IMR-90 (cell line): ENCODE measurements at regions not wholly inside any gene's neighbourhood (a gene's known extent, or its start where the extent isn't known, plus 50 kb on each side); places are given as distances from the start of the nearest gene placed in this dataset.

Source experiments
- ATAC-seq: fragments of 200-7000 bp; cut with Tn5 transposase; 2 replicates; pipeline ENCODE4 v1.9.1; 2020; ENCODE audit warnings: low read depth, mild to moderate bottlenecking, moderate library complexity
- BruUV-seq: library from RNA; stranded (reverse); fragments of 400-500 nt; replicated peaks from 2 replicates; lab custom pipeline; 2021; lab: Mats Ljungman, UMichigan
- CTCF ChIA-PET: fragments of 300-600 bp; formaldehyde crosslinking; extraction: SDS; loops from one replicate; lab custom pipeline; 2021; ENCODE audit warnings: antibody characterized with exemption; lab: Yijun Ruan, JAX
- POLR2A ChIA-PET: fragments of 300-600 bp; sonication (Branson Sonifier 250); formaldehyde crosslinking; loops from one replicate; lab custom pipeline; 2022; ENCODE audit warnings: antibody characterized with exemption; ENCODE audit not compliant: unreplicated experiment; lab: Charles Lee
- DNase-seq: peaks from one replicate; pipeline ENCODE4 v3.0.0; 2013
- H2AFZ ChIP-seq: replicated peaks from 2 replicates; pipeline ENCODE3; 2013; ENCODE audit warnings: low read length, mild to moderate bottlenecking; ENCODE audit not compliant: poor library complexity
- H2AK5ac ChIP-seq: 2 replicates; pipeline ENCODE4 v1.6.1; 2013; ENCODE audit warnings: low read depth, low read length, inconsistent platforms
- H2AK9ac ChIP-seq: replicated peaks from 2 replicates; pipeline ENCODE3; 2013; ENCODE audit warnings: mild to moderate bottlenecking, low read depth, low read length, moderate library complexity; ENCODE audit not compliant: poor library complexity
- H2BK120ac ChIP-seq: 2 replicates; pipeline ENCODE4 v1.6.1; 2013; ENCODE audit warnings: low read depth, low read length, inconsistent platforms
- H2BK15ac ChIP-seq: 3 replicates; pipeline ENCODE4 v1.6.1; 2013; ENCODE audit warnings: low read depth, low read length, inconsistent platforms
- H2BK20ac ChIP-seq: 2 replicates; pipeline ENCODE4 v1.6.1; 2013; ENCODE audit warnings: low read depth, mild to moderate bottlenecking, inconsistent platforms, low read length, moderate library complexity
- H2BK5ac ChIP-seq: 2 replicates; pipeline ENCODE4 v1.6.1; 2013; ENCODE audit warnings: mild to moderate bottlenecking, low read depth, low read length, inconsistent platforms; ENCODE audit not compliant: poor library complexity, severe bottlenecking
- H3K14ac ChIP-seq: replicated peaks from 2 replicates; pipeline ENCODE4 v1.6.1; 2013; ENCODE audit warnings: low read depth, low read length, inconsistent platforms
- H3K18ac ChIP-seq: 2 replicates; pipeline ENCODE4 v1.6.1; 2013; ENCODE audit warnings: low read depth, low read length, control low read depth
- H3K23ac ChIP-seq: 2 replicates; pipeline ENCODE4 v1.6.1; 2013; ENCODE audit warnings: low read depth, low read length, inconsistent platforms
- H3K27ac ChIP-seq: 2 replicates; pipeline ENCODE4 v1.5.1; 2013; ENCODE audit warnings: mild to moderate bottlenecking, control low read depth, low read length; ENCODE audit not compliant: insufficient read depth
- H3K27me3 ChIP-seq: 2 replicates; pipeline ENCODE4 v1.6.1; 2013; ENCODE audit warnings: low read length; ENCODE audit not compliant: control insufficient read depth, insufficient read depth
- H3K36me3 ChIP-seq: 2 replicates; pipeline ENCODE4 v1.6.1; 2013; ENCODE audit warnings: low read length, mixed read lengths; ENCODE audit not compliant: control insufficient read depth, insufficient read depth
- H3K4ac ChIP-seq: 2 replicates; pipeline ENCODE4 v1.6.1; 2013; ENCODE audit warnings: low read depth, low read length, inconsistent platforms
- H3K4me1 ChIP-seq: 2 replicates; pipeline ENCODE4 v1.6.1; 2013; ENCODE audit warnings: low read length, mixed read lengths; ENCODE audit not compliant: control insufficient read depth, insufficient read depth
- H3K4me2 ChIP-seq: 2 replicates; pipeline ENCODE4 v1.6.1; 2013; ENCODE audit warnings: low read depth, mild to moderate bottlenecking, control low read depth, low read length, moderate library complexity
- H3K4me3 ChIP-seq: 2 replicates; pipeline ENCODE4 v1.5.1; 2013; ENCODE audit warnings: low read depth, mild to moderate bottlenecking, control low read depth, low read length, moderate library complexity; ENCODE audit not compliant: insufficient read depth
- H3K56ac ChIP-seq: 2 replicates; pipeline ENCODE4 v1.6.1; 2013; ENCODE audit warnings: low read length, inconsistent platforms; ENCODE audit not compliant: insufficient read depth; ENCODE audit errors: extremely low read depth
- H3K79me1 ChIP-seq, 2 experiments: 2 replicates each; pipeline ENCODE4 v1.6.1; 2013; ENCODE audit warnings: low read length in 2 of 2, inconsistent platforms in 1 of 2, low read depth in 1 of 2
- H3K9ac ChIP-seq: 2 replicates; pipeline ENCODE4 v1.6.1; 2013; ENCODE audit warnings: low read depth, low read length, control low read depth
- H3K9me1 ChIP-seq: 2 replicates; pipeline ENCODE4 v1.6.1; 2013; ENCODE audit warnings: low read length, inconsistent platforms; ENCODE audit not compliant: insufficient read depth
- H3K9me3 ChIP-seq: 2 replicates; pipeline ENCODE4 v1.6.1; 2013; ENCODE audit warnings: low read length; ENCODE audit not compliant: control insufficient read depth, insufficient read depth
- H4K20me1 ChIP-seq: 2 replicates; pipeline ENCODE4 v1.6.1; 2013; ENCODE audit warnings: low read length, inconsistent platforms; ENCODE audit not compliant: insufficient read depth
- H4K5ac ChIP-seq: 2 replicates; pipeline ENCODE4 v1.6.1; 2013; ENCODE audit warnings: mild to moderate bottlenecking, low read depth, low read length, control low read depth
- H4K8ac ChIP-seq, 2 experiments: 2 replicates each; pipeline ENCODE4 v1.6.1; 2013; ENCODE audit warnings: low read depth in 2 of 2, low read length in 2 of 2, control low read depth in 1 of 2, inconsistent platforms in 1 of 2
- H4K91ac ChIP-seq: 2 replicates; pipeline ENCODE4 v1.6.1; 2013; ENCODE audit warnings: low read depth, low read length, inconsistent platforms; ENCODE audit not compliant: insufficient read depth
- BHLHE40 ChIP-seq: fragments of 150-350 bp; IDR thresholded peaks from 2 replicates; pipeline ENCODE4 v1.6.1; 2016; ENCODE audit warnings: mild to moderate bottlenecking, low read depth, low read length
- CEBPB ChIP-seq: IDR thresholded peaks from 2 replicates; pipeline ENCODE4 v1.6.1; 2012; ENCODE audit warnings: low read depth, low read length, improper control_type of control experiment
- CHD1 ChIP-seq: IDR thresholded peaks from 2 replicates; pipeline ENCODE4 v1.6.1; 2012; ENCODE audit warnings: low read depth, low read length, improper control_type of control experiment
- FOS ChIP-seq: fragments of 150-350 bp; IDR thresholded peaks from 2 replicates; pipeline ENCODE4 v1.6.1; 2016; ENCODE audit warnings: low read depth, low read length
- MAFK ChIP-seq: IDR thresholded peaks from 2 replicates; pipeline ENCODE4 v1.6.1; 2012; ENCODE audit warnings: low read depth, low read length, improper control_type of control experiment
- MAZ ChIP-seq: IDR thresholded peaks from 2 replicates; pipeline ENCODE4 v1.6.1; 2012; ENCODE audit warnings: low read depth, mild to moderate bottlenecking, low read length, improper control_type of control experiment, moderate library complexity, borderline replicate concordance
- MXI1 ChIP-seq: IDR thresholded peaks from 2 replicates; pipeline ENCODE4 v1.6.1; 2012; ENCODE audit warnings: low read depth, mild to moderate bottlenecking, low read length, moderate library complexity, borderline replicate concordance
- NFE2L2 ChIP-seq: fragments of 150-350 bp; IDR thresholded peaks from 2 replicates; pipeline ENCODE4 v1.6.1; 2016; ENCODE audit warnings: low read depth, mild to moderate bottlenecking, low read length
- POLR2A ChIP-seq: IDR thresholded peaks from 2 replicates; pipeline ENCODE4 v1.6.1; 2012; ENCODE audit warnings: mild to moderate bottlenecking, low read depth, low read length
- RAD21 ChIP-seq: IDR thresholded peaks from 2 replicates; pipeline ENCODE4 v1.6.1; 2012; ENCODE audit warnings: low read length, improper control_type of control experiment
- RCOR1 ChIP-seq: IDR thresholded peaks from 2 replicates; pipeline ENCODE4 v1.6.1; 2012; ENCODE audit warnings: mild to moderate bottlenecking, low read length, improper control_type of control experiment; ENCODE audit not compliant: insufficient replicate concordance
- RFX5 ChIP-seq: IDR thresholded peaks from 2 replicates; pipeline ENCODE4 v1.8.0; 2012; ENCODE audit warnings: low read depth, mild to moderate bottlenecking, low read length, moderate library complexity
- SMC3 ChIP-seq: fragments of 150-350 bp; IDR thresholded peaks from 2 replicates; pipeline ENCODE4 v1.6.1; 2016; ENCODE audit warnings: low read depth, mild to moderate bottlenecking, antibody characterized with exemption, low read length, moderate library complexity
- dilution Hi-C: fragments of 300-500 bp; cut with HindIII; formaldehyde crosslinking; loops from one replicate; pipeline ENCODE4 v1.14.3; 2018; ENCODE audit warnings: low sequenced_read_pairs; ENCODE audit not compliant: unreplicated experiment
- in situ Hi-C: fragments of 300-500 bp; cut with MboI; formaldehyde crosslinking; loops from 3 replicates; pipeline ENCODE4 v1.14.3; 2019; ENCODE audit warnings: low sequenced_read_pairs, inconsistent platforms, mixed read lengths
- intact Hi-C: fragments of 100-400 bp; cut with micrococcal nuclease; formaldehyde crosslinking; loops from 2 replicates; pipeline ENCODE4 v1.10.0; 2022
- TF ChIP-seq, protein P1 (sequence below): fragments of 150-350 bp; IDR thresholded peaks from 2 replicates; pipeline ENCODE4 v1.6.1; 2016; ENCODE audit warnings: low read depth, mild to moderate bottlenecking, low read length, moderate library complexity, borderline replicate concordance
- TF ChIP-seq, protein P2 (sequence below): conservative IDR thresholded peaks from 2 replicates; pipeline ENCODE4 v1.5.1; 2012; ENCODE audit warnings: mild to moderate bottlenecking, low read depth, low read length, improper control_type of control experiment
- TF ChIP-seq, protein P3 (sequence below): fragments of 150-350 bp; IDR thresholded peaks from 2 replicates; pipeline ENCODE4 v1.6.1; 2017; ENCODE audit warnings: mild to moderate bottlenecking, antibody characterized with exemption, low read length, low read depth

DNA sequence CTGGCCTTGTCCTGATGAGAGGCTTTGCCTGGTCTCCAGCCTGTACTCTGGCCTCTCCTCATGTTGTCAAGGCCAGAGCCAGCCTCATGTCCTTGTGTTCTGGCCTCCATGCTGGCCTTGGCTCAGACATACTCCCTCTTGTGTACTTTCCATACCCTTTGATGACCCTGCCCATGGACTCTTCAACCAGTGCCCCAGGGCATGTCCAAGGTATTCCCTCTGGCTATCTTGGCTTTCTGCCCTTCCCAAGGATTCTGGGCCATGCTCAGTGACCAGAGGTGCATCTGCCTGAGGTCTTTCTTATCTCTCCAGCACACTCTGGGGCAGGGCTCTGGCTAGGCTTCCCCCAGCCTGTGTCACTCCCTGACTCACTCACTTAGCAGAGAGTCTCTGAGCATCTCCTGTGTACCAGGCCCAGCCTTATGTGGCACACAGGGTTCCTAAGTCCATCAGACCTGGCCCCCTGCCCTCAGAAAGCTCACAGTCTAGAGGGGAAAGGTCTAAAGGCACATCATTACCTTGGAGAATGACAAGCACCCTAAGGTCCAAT is 141.4 kb upstream of the GRIK3 start:
- intact Hi-C loops (no loop called here), in situ Hi-C loops (no loop called here), dilution Hi-C loops (no loop called here)
- no peak for TF ChIP-seq NFE2L2
- no peak for TF ChIP-seq FOS
- TF ChIP-seq CHD1 = no peak
- TF ChIP-seq, protein P1, sequence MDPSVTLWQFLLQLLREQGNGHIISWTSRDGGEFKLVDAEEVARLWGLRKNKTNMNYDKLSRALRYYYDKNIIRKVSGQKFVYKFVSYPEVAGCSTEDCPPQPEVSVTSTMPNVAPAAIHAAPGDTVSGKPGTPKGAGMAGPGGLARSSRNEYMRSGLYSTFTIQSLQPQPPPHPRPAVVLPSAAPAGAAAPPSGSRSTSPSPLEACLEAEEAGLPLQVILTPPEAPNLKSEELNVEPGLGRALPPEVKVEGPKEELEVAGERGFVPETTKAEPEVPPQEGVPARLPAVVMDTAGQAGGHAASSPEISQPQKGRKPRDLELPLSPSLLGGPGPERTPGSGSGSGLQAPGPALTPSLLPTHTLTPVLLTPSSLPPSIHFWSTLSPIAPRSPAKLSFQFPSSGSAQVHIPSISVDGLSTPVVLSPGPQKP = no peak
- no peak for TF ChIP-seq MAFK
- no peak for TF ChIP-seq POLR2A
- TF ChIP-seq, protein P2, sequence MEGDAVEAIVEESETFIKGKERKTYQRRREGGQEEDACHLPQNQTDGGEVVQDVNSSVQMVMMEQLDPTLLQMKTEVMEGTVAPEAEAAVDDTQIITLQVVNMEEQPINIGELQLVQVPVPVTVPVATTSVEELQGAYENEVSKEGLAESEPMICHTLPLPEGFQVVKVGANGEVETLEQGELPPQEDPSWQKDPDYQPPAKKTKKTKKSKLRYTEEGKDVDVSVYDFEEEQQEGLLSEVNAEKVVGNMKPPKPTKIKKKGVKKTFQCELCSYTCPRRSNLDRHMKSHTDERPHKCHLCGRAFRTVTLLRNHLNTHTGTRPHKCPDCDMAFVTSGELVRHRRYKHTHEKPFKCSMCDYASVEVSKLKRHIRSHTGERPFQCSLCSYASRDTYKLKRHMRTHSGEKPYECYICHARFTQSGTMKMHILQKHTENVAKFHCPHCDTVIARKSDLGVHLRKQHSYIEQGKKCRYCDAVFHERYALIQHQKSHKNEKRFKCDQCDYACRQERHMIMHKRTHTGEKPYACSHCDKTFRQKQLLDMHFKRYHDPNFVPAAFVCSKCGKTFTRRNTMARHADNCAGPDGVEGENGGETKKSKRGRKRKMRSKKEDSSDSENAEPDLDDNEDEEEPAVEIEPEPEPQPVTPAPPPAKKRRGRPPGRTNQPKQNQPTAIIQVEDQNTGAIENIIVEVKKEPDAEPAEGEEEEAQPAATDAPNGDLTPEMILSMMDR = no peak
- no peak for TF ChIP-seq RAD21
- no peak for TF ChIP-seq MAZ
- no peak for TF ChIP-seq RFX5
- no peak for TF ChIP-seq CEBPB
- TF ChIP-seq, protein P3, sequence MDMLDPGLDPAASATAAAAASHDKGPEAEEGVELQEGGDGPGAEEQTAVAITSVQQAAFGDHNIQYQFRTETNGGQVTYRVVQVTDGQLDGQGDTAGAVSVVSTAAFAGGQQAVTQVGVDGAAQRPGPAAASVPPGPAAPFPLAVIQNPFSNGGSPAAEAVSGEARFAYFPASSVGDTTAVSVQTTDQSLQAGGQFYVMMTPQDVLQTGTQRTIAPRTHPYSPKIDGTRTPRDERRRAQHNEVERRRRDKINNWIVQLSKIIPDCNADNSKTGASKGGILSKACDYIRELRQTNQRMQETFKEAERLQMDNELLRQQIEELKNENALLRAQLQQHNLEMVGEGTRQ = no peak
- no peak for TF ChIP-seq BHLHE40
- no peak for TF ChIP-seq RCOR1
- no peak for TF ChIP-seq MXI1
- TF ChIP-seq SMC3 = no peak
- H2AFZ ChIP-seq = no peak overlapping the region
- H3K18ac ChIP-seq = no peak overlapping the region
- no peak overlapping the region for H4K91ac ChIP-seq
- H3K4ac ChIP-seq = no peak overlapping the region
- H2BK20ac ChIP-seq = no peak overlapping the region
- H3K27ac ChIP-seq = no peak overlapping the region
- ChIA-PET CTCF (no interaction called here), POLR2A (no interaction called here)
- no peak overlapping the region for H3K9ac ChIP-seq
- H3K14ac ChIP-seq = no peak overlapping the region
- no peaks in the 10 kb centered on the region for H3K36me3 ChIP-seq
- BruUV-seq = no TSS peak
- H3K9me1 ChIP-seq = no peaks in the 10 kb centered on the region
- H3K9me3 ChIP-seq = no peaks in the 10 kb centered on the region; the same call in 1 of the 2 replicates
- no peak overlapping the region for H4K8ac ChIP-seq
- no peak overlapping the region for H2AK5ac ChIP-seq
- no peak overlapping the region for H2BK5ac ChIP-seq
- H3K23ac ChIP-seq = no peak overlapping the region
- H4K20me1 ChIP-seq = no peaks in the 10 kb centered on the region
- no peak overlapping the region for H2BK120ac ChIP-seq
- no peaks in the 10 kb centered on the region for H3K27me3 ChIP-seq
- no peak overlapping the region for H3K4me3 ChIP-seq
- H3K4me1 ChIP-seq = no peaks in the 10 kb centered on the region
- H4K5ac ChIP-seq = no peak overlapping the region
- no peak for ATAC-seq
- DNase-seq = no peak
- no peak overlapping the region for H2AK9ac ChIP-seq
- H3K56ac ChIP-seq = no peak overlapping the region
- H3K4me2 ChIP-seq = no peak overlapping the region
- H2BK15ac ChIP-seq = no peak overlapping the region
- H3K79me1 ChIP-seq = no peaks in the 10 kb centered on the region
